DND-41 (cell line): ENCODE measurements at regions not wholly inside any gene's neighbourhood (a gene's known extent, or its start where the extent isn't known, plus 50 kb on each side); places are given as distances from the start of the nearest gene placed in this dataset.

Source experiments
- ATAC-seq: fragments of 200-7000 bp; cut with Tn5 transposase; 3 replicates; pipeline ENCODE4 v1.9.1; 2021; ENCODE audit warnings: low read depth; ENCODE audit not compliant: insufficient read depth
- DNase-seq: peaks from one replicate; pipeline ENCODE4 v3.0.0-alpha.2; 2020
- H2AFZ ChIP-seq: 2 replicates; pipeline ENCODE4 v1.6.0; 2012; ENCODE audit warnings: low read depth, low read length
- H3K27ac ChIP-seq: 2 replicates; pipeline ENCODE4 v1.5.1; 2012; ENCODE audit warnings: low read length, inconsistent platforms
- H3K27me3 ChIP-seq: fragments of 200-600 bp; sonication (generic); 2 replicates; pipeline ENCODE4 v1.6.0; 2012; ENCODE audit warnings: low read length, mild to moderate bottlenecking, inconsistent platforms; ENCODE audit not compliant: insufficient read depth, poor library complexity
- H3K36me3 ChIP-seq: 2 replicates; pipeline ENCODE4 v1.5.1; 2012; ENCODE audit warnings: low read length, inconsistent platforms; ENCODE audit not compliant: insufficient read depth
- H3K4me1 ChIP-seq: 2 replicates; pipeline ENCODE4 v1.5.1; 2012; ENCODE audit warnings: mild to moderate bottlenecking, low read length; ENCODE audit not compliant: insufficient read depth
- H3K4me2 ChIP-seq: 2 replicates; pipeline ENCODE4 v1.6.0; 2012; ENCODE audit warnings: mild to moderate bottlenecking, moderate library complexity, low read length, inconsistent platforms; ENCODE audit not compliant: insufficient read depth
- H3K4me3 ChIP-seq, 2 experiments: fragments of 200-600 bp in 1 of 2; shearing (Covaris generic) in 1 of 2; 2 replicates each; pipeline ENCODE4 v1.5.1; 2012 to 2016; ENCODE audit warnings: inconsistent platforms in 2 of 2, low read length in 2 of 2, mild to moderate bottlenecking in 2 of 2, low read depth in 1 of 2, moderate library complexity in 1 of 2
- H3K79me2 ChIP-seq: 2 replicates; pipeline ENCODE4 v1.6.0; 2012; ENCODE audit warnings: low read length, inconsistent platforms; ENCODE audit not compliant: insufficient read depth
- H3K9ac ChIP-seq: 2 replicates; pipeline ENCODE4 v1.6.0; 2012; ENCODE audit warnings: low read depth, mild to moderate bottlenecking, inconsistent platforms, low read length, moderate library complexity
- H3K9me3 ChIP-seq: 2 replicates; pipeline ENCODE4 v1.5.1; 2012; ENCODE audit warnings: low read length, moderate library complexity, mild to moderate bottlenecking, inconsistent platforms; ENCODE audit not compliant: insufficient read depth, severe bottlenecking
- H4K20me1 ChIP-seq: 2 replicates; pipeline ENCODE4 v1.6.0; 2012; ENCODE audit warnings: low read length; ENCODE audit not compliant: insufficient read depth
- CTCF ChIP-seq: IDR thresholded peaks from 2 replicates; pipeline ENCODE4 v1.5.1; 2012; ENCODE audit warnings: borderline replicate concordance, low read length, moderate library complexity, mild to moderate bottlenecking; ENCODE audit not compliant: poor library complexity, severe bottlenecking; ENCODE audit errors: extremely low read depth
- EZH2 ChIP-seq: IDR thresholded peaks from 3 replicates; pipeline ENCODE4 v1.6.1; 2012; ENCODE audit warnings: borderline replicate concordance, low read depth, mild to moderate bottlenecking, moderate library complexity, low read length, inconsistent platforms; ENCODE audit not compliant: severe bottlenecking

- Histone ChIP-seq H3K4me1 (no peaks in the 10 kb centered on the region), H3K4me2 (no peak overlapping the region), H3K9me3 (no peaks in the 10 kb centered on the region), H3K4me3 (no peak overlapping the region), H3K27ac (no peak overlapping the region), H2AFZ (no peak overlapping the region), H3K9ac (no peak overlapping the region), H3K27me3 (no peaks in the 10 kb centered on the region), H3K36me3 (no peaks in the 10 kb centered on the region), H4K20me1 (no peaks in the 10 kb centered on the region), H3K79me2 (no peaks in the 10 kb centered on the region)
- no peak for ATAC-seq
- no peak for DNase-seq
- TF ChIP-seq CTCF (no peak), EZH2 (no peak)
Measured at GRCh38 chr7:115499956-115500355, 530.6 kb downstream of the TFEC start.

GRCh38 chr7:115496006-115496405, 534.6 kb downstream of the TFEC start:
- no peaks in the 10 kb centered on the region for H3K36me3 ChIP-seq
- ATAC-seq (no peak), DNase-seq (no peak)
- no peak overlapping the region for H3K4me2 ChIP-seq
- H3K9ac ChIP-seq, result no peak overlapping the region
- H3K4me3 ChIP-seq, result no peak overlapping the region
- no peaks in the 10 kb centered on the region for H3K27me3 ChIP-seq
- no peak overlapping the region for H3K27ac ChIP-seq
- H4K20me1 ChIP-seq, result no peaks in the 10 kb centered on the region
- no peak overlapping the region for H2AFZ ChIP-seq
- TF ChIP-seq EZH2 (no peak), CTCF (no peak)
- no peaks in the 10 kb centered on the region for H3K79me2 ChIP-seq
- H3K9me3 ChIP-seq, result no peaks in the 10 kb centered on the region
- H3K4me1 ChIP-seq, result no peaks in the 10 kb centered on the region

GRCh38 chr7:115494529-115495147, 535.9 kb downstream of the TFEC start:
- no peak overlapping the region for H3K4me3 ChIP-seq
- ATAC-seq (no peak), DNase-seq (no peak)
- H3K36me3 ChIP-seq, result no peaks in the 10 kb centered on the region
- H3K9ac ChIP-seq, result no peak overlapping the region
- H3K4me1 ChIP-seq, result no peaks in the 10 kb centered on the region
- H3K4me2 ChIP-seq, result no peak overlapping the region
- H4K20me1 ChIP-seq, result no peaks in the 10 kb centered on the region
- no peak overlapping the region for H2AFZ ChIP-seq
- H3K27me3 ChIP-seq, result no peaks in the 10 kb centered on the region
- TF ChIP-seq EZH2 (no peak), CTCF (no peak)
- H3K79me2 ChIP-seq, result no peaks in the 10 kb centered on the region
- H3K9me3 ChIP-seq, result no peaks in the 10 kb centered on the region
- no peak overlapping the region for H3K27ac ChIP-seq

GRCh38 chr7:115493381-115493780, 537.2 kb downstream of the TFEC start:
- H3K9me3 ChIP-seq, result no peaks in the 10 kb centered on the region
- no peaks in the 10 kb centered on the region for H3K27me3 ChIP-seq
- TF ChIP-seq EZH2 (no peak), CTCF (no peak)
- no peak overlapping the region for H3K4me3 ChIP-seq
- no peaks in the 10 kb centered on the region for H3K4me1 ChIP-seq
- no peak overlapping the region for H3K27ac ChIP-seq
- no peak overlapping the region for H3K9ac ChIP-seq
- H3K79me2 ChIP-seq, result no peaks in the 10 kb centered on the region
- no peak overlapping the region for H2AFZ ChIP-seq
- ATAC-seq (no peak), DNase-seq (no peak)
- H4K20me1 ChIP-seq, result no peaks in the 10 kb centered on the region
- H3K4me2 ChIP-seq, result no peak overlapping the region
- H3K36me3 ChIP-seq, result no peaks in the 10 kb centered on the region
